GM19324 (cell line): ENCODE measurements at regions not wholly inside any gene's neighbourhood (a gene's known extent, or its start where the extent isn't known, plus 50 kb on each side); places are given as distances from the start of the nearest gene placed in this dataset.
"Not testable (repeated sequence)": the region's sequence is repeated elsewhere in the genome, so short reads cannot be mapped to it uniquely, and the experiment has no call there.

Experiments
- ATAC-seq: cut with Tn5 transposase; IDR thresholded peaks from one replicate; pipeline ENCODE4 v1.9.1; 2021; ENCODE audit warnings: mild to moderate bottlenecking, moderate library complexity; ENCODE audit not compliant: unreplicated experiment, low FRiP score

DNA sequence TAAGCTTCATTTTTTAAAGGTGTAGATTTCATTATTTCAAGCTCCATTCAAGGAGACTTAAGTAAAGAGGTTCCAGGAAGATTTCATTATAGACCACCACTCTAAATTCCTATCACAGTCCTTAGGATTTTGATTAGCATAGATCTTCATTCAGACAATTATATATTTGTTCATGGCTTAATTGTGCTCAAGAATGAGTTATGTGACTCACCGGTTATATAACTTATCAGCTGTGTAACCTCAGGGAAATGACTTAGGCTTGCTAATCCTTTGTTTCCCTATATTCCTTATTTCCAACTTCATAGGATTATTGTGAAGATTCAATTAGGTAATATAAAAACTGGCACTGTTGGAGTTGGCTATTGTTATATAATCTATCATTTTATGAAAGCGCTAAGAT is 632.8 kb upstream of the SPRY2 start:
- ATAC-seq = no peak

DNA sequence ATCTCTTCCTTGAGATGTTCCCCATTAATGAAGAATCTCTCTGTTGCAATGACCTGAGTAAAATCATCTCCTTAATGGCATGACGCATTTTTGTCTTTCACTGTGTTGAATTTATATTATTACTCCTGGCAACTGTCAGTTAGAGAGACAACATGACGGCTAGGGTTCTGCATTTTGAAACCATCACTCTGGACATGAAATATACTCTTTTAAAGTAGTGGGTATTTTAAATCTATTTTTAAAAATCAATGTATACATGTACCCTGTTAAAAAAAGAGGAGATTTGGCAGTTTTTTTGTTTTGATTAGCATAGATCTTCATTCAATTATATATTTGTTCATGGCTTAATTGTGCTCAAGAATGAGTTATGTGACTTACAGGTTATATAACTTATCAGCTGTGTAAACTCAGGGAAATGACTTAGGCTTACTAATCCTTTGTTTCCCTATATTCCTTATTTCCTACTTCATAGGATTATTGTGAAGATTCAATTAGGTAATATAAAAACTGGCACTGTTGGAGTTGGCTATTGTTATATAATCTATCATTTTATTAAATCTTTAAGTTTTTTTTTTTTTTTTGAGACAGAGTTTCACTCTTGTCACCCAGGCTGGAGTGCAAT is 632.0 kb upstream of the SPRY2 start:
- ATAC-seq = no peak

- ATAC-seq = no peak
These were observed 624.2 kb upstream of the SPRY2 start for GRCh38 chr13:80965097-80965496.

GRCh38 chr13:80962855-80963254 is 621.9 kb upstream of the SPRY2 start:
- ATAC-seq = no peak

- no peak for ATAC-seq
These were observed 621.2 kb upstream of the SPRY2 start for GRCh38 chr13:80962173-80962572.

DNA sequence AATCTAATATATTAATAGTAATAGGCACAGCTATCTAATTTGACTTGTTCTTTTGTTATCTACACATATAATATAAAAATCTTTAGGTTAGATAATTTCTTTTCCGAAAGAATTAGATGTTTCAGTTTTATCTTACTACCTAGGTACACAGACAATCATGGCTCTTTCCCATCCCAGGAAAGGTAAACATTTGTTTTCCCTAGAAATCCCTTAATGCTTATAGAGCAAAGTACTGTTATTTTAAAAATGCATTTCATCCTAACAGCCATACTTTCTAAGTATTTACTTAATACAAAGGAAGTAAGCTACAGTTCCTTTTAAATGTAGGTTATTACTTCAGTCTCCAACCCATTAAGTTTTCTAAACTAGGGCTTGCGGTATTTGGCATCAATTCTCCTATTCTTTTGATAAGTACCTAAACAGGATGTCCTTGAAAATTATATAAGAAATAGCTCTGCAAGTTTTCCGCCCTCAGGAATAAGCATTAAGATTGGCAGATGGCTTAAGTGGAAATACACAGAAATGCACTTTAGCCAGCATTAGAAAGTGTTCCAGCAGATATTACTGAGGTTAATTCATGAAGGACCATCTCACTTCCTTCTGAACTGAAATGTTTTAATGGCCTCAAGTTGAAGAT is 616.2 kb upstream of the SPRY2 start:
- no peak for ATAC-seq

DNA sequence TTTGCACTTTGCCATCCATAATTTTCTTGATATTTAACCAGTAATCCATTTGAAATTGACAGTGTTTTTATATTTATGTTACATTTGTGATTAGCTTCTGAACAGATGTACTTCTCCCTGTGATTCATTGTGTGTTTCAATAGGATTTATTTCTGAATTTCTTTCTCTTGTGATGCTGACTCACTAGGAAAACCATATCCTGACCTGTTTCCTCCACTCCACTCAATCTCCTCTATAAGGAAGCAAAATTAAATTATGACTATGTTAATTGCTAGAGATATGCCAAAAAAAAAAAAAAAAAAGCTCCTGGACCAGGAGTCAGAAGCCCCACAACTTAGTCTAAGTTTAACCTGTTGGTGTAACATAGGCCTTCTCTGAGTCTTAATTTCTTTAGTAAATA is 614.6 kb upstream of the SPRY2 start:
- no peak for ATAC-seq

GRCh38 chr13:80952158-80952557 is 611.2 kb upstream of the SPRY2 start:
- ATAC-seq = no peak

GRCh38 chr13:80946008-80946802 is 605.3 kb upstream of the SPRY2 start:
- ATAC-seq = no peak

GRCh38 chr13:80945328-80945727 is 604.4 kb upstream of the SPRY2 start:
- no peak for ATAC-seq

- no peak for ATAC-seq
These were observed 598.7 kb upstream of the SPRY2 start for GRCh38 chr13:80939581-80939980.

GRCh38 chr13:80931766-80932165 is 590.8 kb upstream of the SPRY2 start:
- no peak for ATAC-seq

- no peak for ATAC-seq
These were observed 590.2 kb upstream of the SPRY2 start for GRCh38 chr13:80931118-80931517.

GRCh38 chr13:80928241-80928640 is 587.3 kb upstream of the SPRY2 start:
- ATAC-seq = no peak

GRCh38 chr13:80926024-80926423 is 585.1 kb upstream of the SPRY2 start:
- ATAC-seq = not testable (repeated sequence)

DNA sequence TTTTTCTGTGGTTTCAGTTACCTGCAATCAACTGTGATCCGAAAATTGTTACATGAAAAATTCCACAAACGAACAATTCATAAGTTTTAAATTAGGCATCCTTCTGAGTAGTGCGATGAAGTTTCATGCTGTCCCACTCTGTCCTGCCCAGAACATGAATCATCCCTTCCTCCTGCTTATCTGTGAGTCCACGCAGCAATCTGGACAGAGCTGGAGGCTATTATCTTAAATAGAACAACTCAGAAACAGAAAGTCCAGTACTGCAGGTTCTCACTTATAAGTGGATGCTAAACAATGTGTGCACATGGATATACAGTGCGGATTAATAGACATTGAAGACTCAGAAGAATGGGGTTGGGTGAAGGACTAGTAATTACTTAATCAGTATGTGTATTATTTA is 583.7 kb upstream of the SPRY2 start:
- ATAC-seq = no peak

DNA sequence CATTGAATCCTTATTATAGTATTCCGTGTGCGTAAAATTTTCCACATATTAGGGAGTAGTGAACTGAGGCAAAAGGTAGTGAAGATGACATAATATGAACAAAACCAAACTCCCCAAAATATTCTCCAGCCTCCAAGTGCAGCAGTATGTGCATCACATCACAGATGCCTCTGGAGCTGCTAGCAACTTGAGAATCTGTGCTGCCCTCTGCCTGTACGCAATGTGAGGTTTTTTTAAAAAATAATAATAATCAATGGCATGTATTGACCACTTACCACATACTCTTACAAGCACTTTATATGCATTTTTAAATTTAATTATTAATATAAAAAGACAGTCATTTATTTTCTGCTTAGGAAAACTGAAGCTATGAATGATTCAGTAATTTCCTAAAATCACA is 583.0 kb upstream of the SPRY2 start:
- ATAC-seq = no peak

- no peak for ATAC-seq
These were observed 581.0 kb upstream of the SPRY2 start for GRCh38 chr13:80921971-80922370.

- ATAC-seq = no peak
These were observed 580.6 kb upstream of the SPRY2 start for GRCh38 chr13:80921541-80921940.

- no peak for ATAC-seq
These were observed 565.9 kb upstream of the SPRY2 start for GRCh38 chr13:80906860-80907259.

GRCh38 chr13:80904386-80904785 is 563.5 kb upstream of the SPRY2 start:
- no peak for ATAC-seq

- ATAC-seq = no peak
These were observed 563.0 kb upstream of the SPRY2 start for GRCh38 chr13:80903911-80904310.
